ENCODE measurements at regions not wholly inside any gene's neighbourhood (a gene's known extent, or its start where the extent isn't known, plus 50 kb on each side); places are given as distances from the start of the nearest gene placed in this dataset.

GRCh38 chr15:80350941-80351610 lies 53.1 kb upstream of the ARNT2 start:
- Histone ChIP-seq H3K4me1 (ENCODE audit: low read depth) (no peaks in the 10 kb centered on the region), H3K9me3 (no peaks in the 10 kb centered on the region), H3K36me3 (ENCODE audit: low read depth) (no peaks in the 10 kb centered on the region), H3K4me3 (no peak overlapping the region)
- intact Hi-C loops (cut with DNase I, micrococcal nuclease): no loop called here
- DNase-seq (no peak), ATAC-seq (no peak)
- TF ChIP-seq CTCF (IDR thresholded peaks at IDR 0.05): no peak

Measured in mucosa of descending colon (tissue), 3 donors.